22Rv1 (cell line): ENCODE measurements at regions not wholly inside any gene's neighbourhood (a gene's known extent, or its start where the extent isn't known, plus 50 kb on each side); places are given as distances from the start of the nearest gene placed in this dataset.

Experiments
- ZFX ChIP-seq: fragments of 450-650 bp; IDR thresholded peaks from 2 replicates; pipeline ENCODE4 v1.6.1; 2017; ENCODE audit warnings: antibody characterized with exemption, borderline replicate concordance
- TF ChIP-seq, protein P1 (sequence below): fragments of 450-650 bp; IDR thresholded peaks from 2 replicates; pipeline ENCODE4 v1.5.1; 2017; ENCODE audit warnings: mild to moderate bottlenecking

- TF ChIP-seq, protein P1, sequence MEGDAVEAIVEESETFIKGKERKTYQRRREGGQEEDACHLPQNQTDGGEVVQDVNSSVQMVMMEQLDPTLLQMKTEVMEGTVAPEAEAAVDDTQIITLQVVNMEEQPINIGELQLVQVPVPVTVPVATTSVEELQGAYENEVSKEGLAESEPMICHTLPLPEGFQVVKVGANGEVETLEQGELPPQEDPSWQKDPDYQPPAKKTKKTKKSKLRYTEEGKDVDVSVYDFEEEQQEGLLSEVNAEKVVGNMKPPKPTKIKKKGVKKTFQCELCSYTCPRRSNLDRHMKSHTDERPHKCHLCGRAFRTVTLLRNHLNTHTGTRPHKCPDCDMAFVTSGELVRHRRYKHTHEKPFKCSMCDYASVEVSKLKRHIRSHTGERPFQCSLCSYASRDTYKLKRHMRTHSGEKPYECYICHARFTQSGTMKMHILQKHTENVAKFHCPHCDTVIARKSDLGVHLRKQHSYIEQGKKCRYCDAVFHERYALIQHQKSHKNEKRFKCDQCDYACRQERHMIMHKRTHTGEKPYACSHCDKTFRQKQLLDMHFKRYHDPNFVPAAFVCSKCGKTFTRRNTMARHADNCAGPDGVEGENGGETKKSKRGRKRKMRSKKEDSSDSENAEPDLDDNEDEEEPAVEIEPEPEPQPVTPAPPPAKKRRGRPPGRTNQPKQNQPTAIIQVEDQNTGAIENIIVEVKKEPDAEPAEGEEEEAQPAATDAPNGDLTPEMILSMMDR = no peak
- TF ChIP-seq ZFX = no peak
Measured at GRCh38 chr7:138188290-138188858, 112.1 kb downstream of the AKR1D1 start.
